Lung (tissue), 11 donors: ENCODE measurements at regions not wholly inside any gene's neighbourhood (a gene's known extent, or its start where the extent isn't known, plus 50 kb on each side); places are given as distances from the start of the nearest gene placed in this dataset.

Source experiments
- ATAC-seq: fragments of 200-7000 bp; cut with Tn5 transposase; one replicate; pipeline ENCODE4 v1.9.1; 2020; ENCODE audit warnings: moderate number of reproducible peaks; ENCODE audit not compliant: insufficient read depth, low FRiP score
- DNase-seq, 3 donors: peaks; one replicate each; pipeline ENCODE4 v3.0.0-alpha.2; 2013 to 2017
- H3K27ac ChIP-seq, 2 donors: one replicate each; pipeline ENCODE4 v1.5.1; 2013; ENCODE audit warnings: mild to moderate bottlenecking in 2 of 2, moderate library complexity in 2 of 2, control low read depth in 1 of 2, inconsistent platforms in 1 of 2, low read depth in 1 of 2, low read length in 1 of 2
- H3K27me3 ChIP-seq, 3 donors: one replicate each; pipeline ENCODE4 v1.5.1; 2013; ENCODE audit warnings: low read length in 2 of 3; ENCODE audit not compliant: control insufficient read depth in 3 of 3, insufficient read depth in 3 of 3
- H3K36me3 ChIP-seq, 4 donors: one replicate each; pipeline ENCODE4 v1.5.1; 2013; ENCODE audit warnings: low read length in 4 of 4, mild to moderate bottlenecking in 1 of 4, moderate library complexity in 1 of 4; ENCODE audit not compliant: control insufficient read depth in 4 of 4, insufficient read depth in 4 of 4
- H3K4me1 ChIP-seq, 5 donors: one replicate each; pipeline ENCODE4 v1.5.1; 2013; ENCODE audit warnings: low read length in 5 of 5, mild to moderate bottlenecking in 2 of 5, moderate library complexity in 1 of 5; ENCODE audit not compliant: control insufficient read depth in 5 of 5, insufficient read depth in 5 of 5
- H3K4me3 ChIP-seq: one replicate; pipeline ENCODE4 v1.5.1; 2013; ENCODE audit warnings: mild to moderate bottlenecking, control low read depth, moderate library complexity
- H3K9ac ChIP-seq, 2 donors: one replicate each; pipeline ENCODE4 v1.5.1; 2013; ENCODE audit warnings: low read length in 2 of 2, control low read depth in 1 of 2; ENCODE audit not compliant: insufficient read depth in 1 of 2
- H3K9me3 ChIP-seq, 4 donors: one replicate each; pipeline ENCODE4 v1.5.1; 2013; ENCODE audit warnings: low read length in 3 of 4, mild to moderate bottlenecking in 1 of 4, moderate library complexity in 1 of 4; ENCODE audit not compliant: control insufficient read depth in 4 of 4, insufficient read depth in 3 of 4
- WGBS, 2 donors: extraction: QIAGEN DNeasy Blood & Tissue Kit; methylation state at CpG; one replicate each; pipeline ENCODE4 v1.1.7; 2013; 5-methylcytosine and 5-hydroxymethylcytosine counted together
- TF ChIP-seq, protein P1 (sequence below): IDR thresholded peaks from 2 replicates; pipeline ENCODE4 v1.5.1; 2012; ENCODE audit warnings: mild to moderate bottlenecking; ENCODE audit errors: control extremely low read depth, extremely low read depth
- donor health status: control.
- donor health status: control.
- donor health status: Bipolar disorder and iron deficiency.
- donor health status: healthy.
- donor health status: DM: yes; HTN: yes; CAD: no.

DNA sequence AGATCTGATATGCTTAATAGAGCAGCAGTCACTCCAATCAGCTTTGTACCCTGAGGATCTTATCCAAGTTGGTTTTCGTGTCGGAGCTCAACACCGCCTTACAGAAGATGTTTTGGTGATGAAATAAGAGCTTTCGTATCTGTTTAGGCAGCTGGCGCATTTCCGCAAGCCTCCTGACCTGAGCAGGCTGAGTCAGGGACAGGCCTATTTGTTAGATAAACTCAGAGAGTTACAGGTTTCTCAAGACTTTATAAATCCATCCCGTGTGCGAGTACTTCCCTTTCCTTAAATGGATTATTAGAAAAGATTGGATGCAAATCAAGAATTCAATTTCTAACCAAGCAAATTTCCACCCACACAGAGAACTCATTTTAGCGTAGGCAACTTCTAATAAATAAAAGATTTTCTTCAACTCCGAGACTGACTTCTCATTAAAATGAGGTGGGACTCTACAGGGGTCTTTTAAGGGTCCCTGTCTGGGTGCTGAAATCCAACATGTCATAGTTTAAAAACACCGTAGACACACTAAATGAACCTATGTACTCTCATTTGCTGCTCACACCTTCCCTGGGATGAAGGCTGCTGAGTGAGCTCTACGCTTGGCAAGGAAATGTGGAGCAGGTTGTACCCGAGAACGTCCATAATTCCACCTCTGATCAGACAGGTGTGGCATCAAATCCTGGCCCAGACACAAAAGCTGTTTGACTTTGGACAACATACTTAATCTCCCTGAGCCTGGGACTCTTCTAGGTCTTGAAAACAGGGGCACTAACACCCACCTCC, 106.9 kb upstream of the F3 start:
- Histone ChIP-seq H3K36me3 (no peaks in the 10 kb centered on the region), H3K4me3 (no peak overlapping the region), H3K9me3 (no peaks in the 10 kb centered on the region), H3K27me3 (no peaks in the 10 kb centered on the region), H3K27ac (no peak overlapping the region), H3K9ac (no peak overlapping the region), H3K4me1 (peaks cover 0 to 7% (median 2%) of the 10 kb centered on the region in 5 donors)
- TF ChIP-seq, protein P1, sequence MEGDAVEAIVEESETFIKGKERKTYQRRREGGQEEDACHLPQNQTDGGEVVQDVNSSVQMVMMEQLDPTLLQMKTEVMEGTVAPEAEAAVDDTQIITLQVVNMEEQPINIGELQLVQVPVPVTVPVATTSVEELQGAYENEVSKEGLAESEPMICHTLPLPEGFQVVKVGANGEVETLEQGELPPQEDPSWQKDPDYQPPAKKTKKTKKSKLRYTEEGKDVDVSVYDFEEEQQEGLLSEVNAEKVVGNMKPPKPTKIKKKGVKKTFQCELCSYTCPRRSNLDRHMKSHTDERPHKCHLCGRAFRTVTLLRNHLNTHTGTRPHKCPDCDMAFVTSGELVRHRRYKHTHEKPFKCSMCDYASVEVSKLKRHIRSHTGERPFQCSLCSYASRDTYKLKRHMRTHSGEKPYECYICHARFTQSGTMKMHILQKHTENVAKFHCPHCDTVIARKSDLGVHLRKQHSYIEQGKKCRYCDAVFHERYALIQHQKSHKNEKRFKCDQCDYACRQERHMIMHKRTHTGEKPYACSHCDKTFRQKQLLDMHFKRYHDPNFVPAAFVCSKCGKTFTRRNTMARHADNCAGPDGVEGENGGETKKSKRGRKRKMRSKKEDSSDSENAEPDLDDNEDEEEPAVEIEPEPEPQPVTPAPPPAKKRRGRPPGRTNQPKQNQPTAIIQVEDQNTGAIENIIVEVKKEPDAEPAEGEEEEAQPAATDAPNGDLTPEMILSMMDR = no peak
- 70 to 78% methylated on average over 14 of the region's 14 CpGs for WGBS, 2 donors
- peak; percentile 48 for ATAC-seq
- DNase-seq = peak; percentile 30 to 50 (median 34)

DNA sequence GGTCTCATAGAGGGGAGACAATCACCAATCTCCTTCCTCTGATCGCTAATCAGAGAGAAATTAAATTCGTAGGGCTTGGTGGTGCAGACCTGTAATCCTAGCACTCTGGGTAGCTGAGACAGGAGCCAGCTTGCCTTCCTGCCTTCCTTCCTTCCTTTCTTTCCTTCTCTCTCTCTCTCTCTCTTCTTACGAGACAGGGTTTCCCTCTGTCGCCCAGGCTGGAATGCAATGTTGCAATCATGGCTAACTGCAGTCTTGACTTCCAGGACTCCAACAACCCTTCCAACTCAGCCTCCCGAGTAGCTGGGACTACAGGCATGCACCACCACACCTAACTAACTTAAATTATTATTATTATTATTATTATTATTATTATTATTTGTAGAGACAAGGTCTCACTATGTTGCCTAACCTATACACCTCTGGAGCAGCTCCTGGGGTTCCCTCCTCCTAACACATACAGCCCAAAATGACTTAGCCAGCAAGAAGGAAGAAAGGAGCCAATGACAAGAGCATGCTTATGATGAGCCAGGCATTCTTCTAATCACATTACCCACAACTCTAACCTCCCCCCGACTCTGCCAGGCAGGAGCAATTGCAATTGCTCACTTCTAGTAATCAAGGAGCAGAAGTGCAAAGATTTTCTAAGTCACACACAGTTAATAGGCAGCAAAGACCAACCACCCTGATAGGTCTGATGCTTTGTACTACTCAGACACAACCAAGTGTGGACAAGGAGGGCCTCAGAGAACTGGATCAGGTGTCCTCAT, 105.4 kb upstream of the F3 start:
- H3K9ac ChIP-seq = no peak overlapping the region
- ATAC-seq (no peak), DNase-seq (no peak)
- H3K4me3 ChIP-seq = no peak overlapping the region
- H3K36me3 ChIP-seq = no peaks in the 10 kb centered on the region
- peaks cover 0 to 10% (median 2%) of the 10 kb centered on the region in 5 donors for H3K4me1 ChIP-seq
- H3K27me3 ChIP-seq = no peaks in the 10 kb centered on the region
- WGBS, 2 donors = 73 to 84% methylated on average over 6 of the region's 6 CpGs
- H3K27ac ChIP-seq = no peak overlapping the region
- H3K9me3 ChIP-seq = no peaks in the 10 kb centered on the region
- TF ChIP-seq, protein P1 = no peak

DNA sequence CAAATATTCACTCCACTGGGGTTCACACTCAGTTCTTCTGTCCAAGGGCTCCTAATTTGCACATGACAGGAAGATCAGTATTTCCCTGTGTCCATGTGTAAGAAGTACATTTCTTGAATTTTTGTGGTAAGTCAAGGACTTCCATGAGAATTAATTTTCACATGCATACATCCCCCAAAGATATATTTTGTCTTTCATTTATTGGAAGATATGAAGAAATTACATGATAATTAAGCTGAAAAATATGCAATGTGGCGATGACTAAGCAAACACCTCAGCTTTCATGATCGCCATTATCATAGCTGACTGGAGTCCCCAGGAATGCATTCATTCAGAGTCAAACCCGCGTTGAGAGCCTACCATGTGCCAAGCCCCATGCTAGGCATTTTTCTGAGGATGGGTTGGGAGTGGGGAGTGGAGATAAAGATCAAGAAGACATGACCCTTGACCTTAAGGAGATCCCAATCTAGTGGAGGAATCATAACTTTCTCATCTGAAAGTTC, 104.6 kb upstream of the F3 start:
- Histone ChIP-seq H3K36me3 (no peaks in the 10 kb centered on the region), H3K27ac (no peak overlapping the region), H3K9ac (no peak overlapping the region), H3K4me1 (peaks cover 0 to 10% (median 2%) of the 10 kb centered on the region in 5 donors), H3K4me3 (no peak overlapping the region), H3K9me3 (peaks cover 0 to 2% (median 0%) of the 10 kb centered on the region in 4 donors), H3K27me3 (no peaks in the 10 kb centered on the region)
- 79 to 89% methylated on average over 4 of the region's 4 CpGs for WGBS, 2 donors
- ATAC-seq (no peak), DNase-seq (no peak)
- TF ChIP-seq, protein P1 = no peak
